GM21825 (cell line): ENCODE measurements at regions not wholly inside any gene's neighbourhood (a gene's known extent, or its start where the extent isn't known, plus 50 kb on each side); places are given as distances from the start of the nearest gene placed in this dataset.
"Not testable (repeated sequence)": the region's sequence is repeated elsewhere in the genome, so short reads cannot be mapped to it uniquely, and the experiment has no call there.

ENCODE experiments used
- ATAC-seq: cut with Tn5 transposase; IDR thresholded peaks from one replicate; pipeline ENCODE4 v1.9.1; 2021; ENCODE audit warnings: mild to moderate bottlenecking, moderate library complexity; ENCODE audit not compliant: unreplicated experiment

DNA sequence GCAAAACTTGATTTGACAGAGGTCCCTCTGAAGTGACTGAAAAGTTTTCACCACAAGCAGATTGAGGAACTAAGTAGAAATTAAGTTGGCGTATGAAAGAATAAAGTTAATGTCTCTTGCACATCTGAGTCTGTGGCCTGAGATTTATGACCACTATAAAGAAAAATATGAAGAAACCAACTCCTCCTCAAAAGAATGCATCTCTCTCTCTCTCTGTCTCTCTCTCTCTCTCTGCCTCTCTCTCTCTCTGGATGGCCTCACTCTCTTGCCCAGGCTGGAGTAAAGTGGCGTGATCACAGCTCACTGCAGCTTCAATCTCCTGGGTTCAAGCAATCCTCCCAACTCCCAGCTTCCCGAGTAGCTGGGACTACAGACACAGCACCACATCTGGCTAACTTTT is 55.2 kb downstream of the RPL22L1 start:
- no peak for ATAC-seq

DNA sequence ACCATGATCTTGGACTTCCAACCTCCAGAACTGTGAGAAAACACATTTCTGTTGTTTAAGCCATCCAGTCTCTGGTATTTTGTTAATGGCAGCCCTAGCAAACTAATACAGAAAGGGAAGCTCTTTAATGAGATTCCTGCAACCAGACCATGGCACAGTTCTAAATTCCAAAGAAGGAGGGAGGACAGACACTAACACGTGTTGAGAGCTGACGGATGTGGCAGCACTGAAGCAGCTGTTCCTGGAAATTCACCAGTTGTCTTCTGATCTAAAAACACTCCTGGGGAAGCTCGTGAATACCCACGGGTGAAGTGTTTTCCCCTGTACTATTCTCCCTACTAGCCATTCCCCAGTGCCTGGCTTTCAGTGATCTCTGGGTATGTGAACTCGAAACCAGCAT is 56.7 kb downstream of the RPL22L1 start:
- no peak for ATAC-seq

DNA sequence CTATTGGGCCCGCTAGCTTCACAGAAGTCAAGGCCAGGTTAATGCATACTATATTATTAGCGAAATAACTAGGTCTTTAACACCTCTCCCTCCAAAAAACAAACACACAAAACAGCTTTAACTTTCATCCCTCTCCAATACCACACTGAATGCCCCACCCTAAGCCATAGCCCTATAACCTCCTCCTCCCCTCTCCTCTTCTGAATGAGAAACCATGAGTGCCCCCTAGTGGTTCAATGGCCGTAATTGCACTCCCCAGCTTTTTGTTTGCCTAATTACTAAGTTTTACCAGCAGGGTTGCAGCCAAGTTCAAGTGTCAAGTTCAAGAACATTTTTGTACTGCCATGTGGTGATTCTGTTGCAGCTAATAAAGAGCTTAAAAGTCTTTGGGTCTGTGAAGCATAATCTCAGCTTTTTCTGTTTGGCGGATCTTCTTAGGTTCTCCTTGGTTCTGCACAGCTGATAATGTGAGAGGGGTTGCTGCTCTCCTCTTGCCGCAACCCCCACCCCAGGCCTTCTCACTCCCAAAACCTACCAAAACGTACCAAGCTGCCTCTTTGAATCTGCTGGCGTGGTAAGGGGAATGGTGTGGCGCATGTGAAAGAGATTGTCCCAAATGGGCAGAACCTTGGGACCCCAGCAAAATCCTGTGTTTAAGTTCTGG is 57.9 kb downstream of the RPL22L1 start:
- ATAC-seq = peak; percentile 88

DNA sequence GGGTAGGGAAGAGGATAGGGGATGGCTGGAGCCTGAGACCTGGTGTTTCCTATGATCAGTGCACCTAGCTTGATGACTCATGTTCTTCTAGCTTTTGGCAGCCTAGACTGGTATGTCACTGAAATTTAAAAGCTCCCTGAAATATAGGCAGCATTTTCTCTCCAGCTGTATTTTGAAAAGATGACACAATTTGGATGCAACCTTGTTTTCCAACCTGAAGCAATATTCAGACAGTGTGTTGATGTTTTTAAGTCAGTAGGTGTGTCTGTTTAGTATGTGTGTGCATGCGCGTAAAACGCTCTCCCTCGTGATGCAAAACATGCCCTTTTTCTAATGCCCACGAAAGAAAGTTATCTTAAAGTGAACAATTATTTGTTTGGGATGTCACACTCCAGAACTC is 58.5 kb downstream of the RPL22L1 start:
- no peak for ATAC-seq

GRCh38 chr3:170809975-170810357 is 60.0 kb downstream of the RPL22L1 start:
- ATAC-seq = no peak

- ATAC-seq = no peak
Measured at GRCh38 chr3:170809007-170809974, 60.7 kb downstream of the RPL22L1 start.

DNA sequence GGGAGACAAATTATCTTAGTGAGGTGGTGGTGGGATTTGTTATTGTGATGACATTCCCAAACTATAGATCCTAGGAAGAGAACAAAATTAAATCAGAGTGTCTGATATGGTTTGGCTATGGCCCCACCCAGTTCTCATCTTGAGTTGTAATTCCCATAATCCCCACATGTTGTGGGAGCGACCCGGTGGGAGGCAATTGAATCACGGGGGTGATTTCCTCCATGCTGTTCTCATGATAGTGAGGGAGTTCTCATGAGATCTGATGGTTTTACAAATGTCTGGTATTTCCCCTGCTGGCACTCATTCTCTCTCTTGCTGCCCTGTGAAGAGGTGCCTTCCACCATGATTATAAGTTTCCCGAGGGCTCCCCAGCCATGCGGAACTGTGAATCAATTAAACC is 62.0 kb downstream of the RPL22L1 start:
- no peak for ATAC-seq

DNA sequence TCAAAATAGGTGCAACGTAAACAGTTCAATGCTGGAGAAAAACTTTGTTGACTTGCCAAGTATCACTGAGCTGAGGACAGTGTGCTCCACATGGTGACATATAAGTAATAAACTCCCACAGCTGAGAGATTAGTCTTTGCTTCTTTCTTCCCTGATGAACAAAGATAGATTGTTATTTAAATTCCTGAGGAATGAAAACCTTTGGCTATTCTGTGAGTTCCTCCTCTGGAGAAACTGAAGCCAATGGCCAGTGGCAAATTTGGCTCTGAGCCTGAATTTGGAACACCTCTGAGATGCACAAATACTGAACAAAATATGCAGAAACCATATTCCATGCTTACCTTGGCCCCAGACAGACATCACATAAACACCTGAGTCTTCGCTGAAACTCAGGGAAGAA is 63.3 kb downstream of the RPL22L1 start:
- no peak for ATAC-seq

DNA sequence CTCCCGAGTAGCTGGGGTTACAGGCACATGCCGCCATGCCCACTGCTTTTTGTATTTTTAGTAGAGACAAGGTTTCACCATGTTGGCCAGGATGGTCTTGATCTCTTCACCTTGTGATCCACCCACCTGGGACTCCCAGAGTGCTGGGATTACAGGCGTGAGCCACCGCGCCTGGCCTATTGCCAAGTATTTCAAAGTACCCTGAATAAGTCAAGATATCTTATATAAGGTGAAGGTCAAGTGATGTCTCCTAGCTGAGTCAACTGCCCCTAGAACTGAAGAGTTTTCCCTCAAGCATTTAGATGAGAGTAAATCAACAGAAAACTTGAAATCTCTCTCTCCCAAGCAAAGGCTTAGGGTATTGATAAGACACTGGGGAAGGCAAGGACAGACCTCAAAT is 63.9 kb downstream of the RPL22L1 start:
- no peak for ATAC-seq

GRCh38 chr3:170805296-170805695 is 64.7 kb downstream of the RPL22L1 start:
- not testable (repeated sequence) for ATAC-seq

DNA sequence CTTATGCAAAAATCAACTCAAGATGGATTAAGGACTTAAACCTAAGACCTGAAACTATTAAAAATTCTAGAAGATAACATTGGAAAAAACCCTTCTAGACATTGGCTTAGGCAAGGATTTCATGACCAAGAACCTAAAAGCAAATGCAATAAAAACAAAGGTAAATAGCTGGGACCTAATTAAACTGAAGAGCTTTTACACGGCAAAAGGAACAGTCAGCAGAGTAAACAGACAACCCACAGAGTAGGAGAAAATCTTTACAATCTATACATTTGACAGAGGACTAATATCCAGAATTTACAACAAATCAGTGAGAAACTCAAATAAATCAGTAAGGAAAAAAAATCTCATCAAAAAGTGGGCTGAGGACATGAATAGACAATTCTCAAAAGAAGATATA is 65.4 kb downstream of the RPL22L1 start:
- not testable (repeated sequence) for ATAC-seq

DNA sequence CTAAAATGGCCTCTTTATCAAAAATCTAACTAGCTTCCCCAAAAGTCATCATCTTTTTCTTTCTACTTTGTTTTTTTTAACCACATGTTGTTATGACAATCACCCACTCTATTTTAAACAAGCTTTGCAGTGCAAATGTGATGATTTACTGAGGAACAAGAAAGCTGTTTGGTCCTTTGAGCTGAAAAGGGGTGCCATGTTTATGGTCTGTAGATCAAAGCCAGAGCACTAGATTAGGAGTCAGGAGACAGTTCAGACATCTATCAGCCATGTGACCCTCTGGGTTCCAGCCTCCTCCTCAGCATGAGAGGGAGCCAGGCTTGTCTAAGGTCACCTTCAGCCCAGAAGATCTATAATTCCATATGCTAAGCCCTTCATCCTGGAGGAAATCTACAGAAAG is 65.9 kb downstream of the RPL22L1 start:
- ATAC-seq = no peak

DNA sequence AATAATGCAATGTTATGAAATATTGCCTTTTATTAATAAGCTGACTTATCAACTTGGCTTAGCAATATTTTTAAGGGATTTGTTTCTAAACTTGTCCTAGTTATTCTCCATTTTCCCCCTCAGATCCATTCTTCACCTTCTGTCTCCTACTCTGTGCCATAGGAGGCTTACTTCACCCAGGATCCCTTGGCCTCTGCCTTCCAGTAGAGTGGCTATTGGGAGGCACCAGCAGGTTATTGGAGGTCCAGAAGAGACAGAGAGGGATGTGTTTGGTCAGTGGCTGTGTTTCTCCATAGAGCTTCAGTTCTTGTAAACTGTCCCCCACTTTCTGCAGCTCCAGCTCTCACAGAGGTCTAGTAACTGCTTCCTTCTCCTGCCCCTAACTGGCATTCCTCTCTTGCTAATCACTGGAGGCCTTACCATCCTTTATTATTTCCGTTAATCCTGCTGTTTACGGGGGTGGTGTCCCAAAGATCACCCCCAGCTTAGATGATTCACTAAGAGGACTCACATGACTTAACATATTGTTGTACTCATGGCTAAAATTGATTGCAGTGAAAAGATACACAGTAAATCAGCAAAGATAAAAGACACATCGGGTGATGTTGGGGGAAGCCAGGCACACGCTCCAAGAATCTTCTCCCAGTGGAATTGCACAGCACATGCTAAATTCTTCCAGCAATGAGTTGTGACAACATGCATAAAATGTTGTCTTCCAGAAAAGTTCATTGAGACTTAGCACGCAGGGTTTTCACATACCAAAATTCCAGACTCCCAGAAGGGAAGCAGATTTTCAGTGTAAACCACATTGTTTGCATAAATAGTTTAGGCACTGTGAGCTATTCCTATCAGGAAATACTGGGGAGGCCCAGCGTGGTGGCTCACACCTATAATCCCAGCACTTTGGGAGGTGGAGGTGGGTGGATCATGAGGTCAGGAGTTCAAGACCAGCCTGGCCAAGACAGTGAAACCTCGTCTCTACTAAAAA is 67.5 kb downstream of the RPL22L1 start:
- ATAC-seq = no peak

GRCh38 chr3:170801597-170801996 is 68.4 kb downstream of the RPL22L1 start:
- ATAC-seq = no peak

- not testable (repeated sequence) for ATAC-seq
Measured at GRCh38 chr3:170800275-170800674, 69.7 kb downstream of the RPL22L1 start.

DNA sequence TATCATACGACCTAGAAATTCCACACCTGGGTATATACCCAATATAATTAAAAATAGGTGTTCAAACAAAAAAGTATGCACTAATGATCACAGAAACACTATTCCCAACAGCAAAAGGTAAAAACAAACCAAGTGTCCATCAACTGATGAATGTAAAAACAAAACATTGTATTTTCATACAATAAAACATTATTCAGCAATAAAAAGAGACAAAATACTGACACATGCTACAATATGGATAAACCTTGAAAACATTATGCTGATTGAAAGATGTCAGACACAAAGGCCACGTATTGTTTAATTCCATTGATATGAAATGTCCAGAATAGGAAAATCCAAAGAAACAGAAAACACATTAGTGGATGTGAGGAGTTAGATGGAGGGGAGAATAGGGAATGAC is 71.0 kb downstream of the RPL22L1 start:
- ATAC-seq = no peak

GRCh38 chr3:170797685-170798084 is 72.3 kb downstream of the RPL22L1 start:
- ATAC-seq = no peak

DNA sequence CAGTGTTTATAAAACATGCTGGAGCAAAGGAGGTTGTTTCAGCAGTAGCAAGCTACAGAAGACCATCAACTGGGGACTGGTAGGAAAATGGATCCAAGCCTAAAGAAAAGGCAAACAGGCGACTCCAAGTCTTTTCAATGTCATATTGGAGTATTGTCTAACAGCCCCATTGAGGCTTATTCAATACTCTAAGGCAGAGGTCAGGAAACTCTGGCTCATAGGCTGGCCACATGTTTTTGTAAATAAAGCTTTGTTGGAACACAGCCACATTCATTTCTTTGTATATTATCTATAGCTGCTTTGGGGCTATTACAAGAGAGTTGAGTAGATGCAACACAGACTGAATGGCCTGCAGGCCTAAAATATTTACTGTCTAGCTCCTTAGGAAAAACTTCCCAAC is 77.5 kb downstream of the RPL22L1 start:
- ATAC-seq = no peak

DNA sequence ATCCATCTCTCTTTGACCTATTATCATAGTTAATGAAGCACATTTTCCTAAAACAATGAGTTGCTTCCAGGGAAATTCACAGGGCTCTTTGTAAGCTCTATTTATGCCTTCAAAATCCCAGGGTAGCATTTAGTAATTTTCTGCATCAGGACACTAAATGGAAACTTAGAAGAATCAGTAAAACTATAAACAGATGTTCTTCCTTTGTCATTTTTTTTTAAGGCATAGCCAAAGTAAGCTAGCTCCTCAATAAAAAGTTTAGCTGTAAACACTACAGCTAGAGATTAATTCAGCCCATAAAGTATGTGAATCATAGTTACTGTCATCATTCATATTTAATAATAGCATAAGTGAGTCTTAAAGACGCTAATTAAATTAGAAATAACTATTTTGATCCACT is 79.3 kb downstream of the RPL22L1 start:
- ATAC-seq = no peak

- no peak for ATAC-seq
Measured at GRCh38 chr3:170787464-170787863, 82.5 kb downstream of the RPL22L1 start.

GRCh38 chr3:170785454-170785853 is 84.5 kb downstream of the RPL22L1 start:
- ATAC-seq = no peak
